Loucy (cell line): ENCODE measurements at regions not wholly inside any gene's neighbourhood (a gene's known extent, or its start where the extent isn't known, plus 50 kb on each side); places are given as distances from the start of the nearest gene placed in this dataset.

ENCODE experiments used
- H2AFZ ChIP-seq: fragments of 200-600 bp; sonication (generic); 2 replicates; pipeline ENCODE4 v1.6.0; 2016; ENCODE audit warnings: antibody characterized with exemption, mild to moderate bottlenecking, low read length, moderate library complexity
- H3F3A ChIP-seq: fragments of 200-600 bp; 2 replicates; pipeline ENCODE4 v1.6.0; 2016; ENCODE audit warnings: antibody characterized with exemption, low read depth, mild to moderate bottlenecking
- H3K27me3 ChIP-seq: fragments of 200-600 bp; sonication (generic); 2 replicates; pipeline ENCODE4 v1.6.1; 2014; ENCODE audit warnings: low read length, mild to moderate bottlenecking; ENCODE audit not compliant: insufficient read depth, poor library complexity, severe bottlenecking
- H3K36me3 ChIP-seq: fragments of 200-600 bp; sonication (generic); 2 replicates; pipeline ENCODE4 v1.6.1; 2016; ENCODE audit warnings: low read length; ENCODE audit not compliant: insufficient read depth
- H3K4me1 ChIP-seq: fragments of 200-600 bp; sonication (generic); 2 replicates; pipeline ENCODE4 v1.5.1; 2014; ENCODE audit warnings: low read length, mild to moderate bottlenecking; ENCODE audit not compliant: insufficient read depth, poor library complexity, severe bottlenecking
- H3K4me2 ChIP-seq: fragments of 200-600 bp; sonication (generic); 2 replicates; pipeline ENCODE4 v1.6.0; 2014; ENCODE audit warnings: antibody characterized with exemption, low read length, low read depth, mild to moderate bottlenecking; ENCODE audit not compliant: poor library complexity, severe bottlenecking
- H3K4me3 ChIP-seq: fragments of 200-600 bp; sonication (generic); 2 replicates; pipeline ENCODE4 v1.5.1; 2014; ENCODE audit warnings: low read length, mild to moderate bottlenecking, mixed read lengths; ENCODE audit not compliant: poor library complexity, severe bottlenecking
- H3K79me2 ChIP-seq: fragments of 200-600 bp; sonication (generic); 2 replicates; pipeline ENCODE4 v1.6.1; 2014; ENCODE audit warnings: low read length; ENCODE audit not compliant: insufficient read depth
- H3K9ac ChIP-seq: fragments of 200-600 bp; sonication (generic); 2 replicates; pipeline ENCODE4 v1.6.0; 2014; ENCODE audit warnings: mild to moderate bottlenecking, low read depth, low read length, moderate library complexity; ENCODE audit not compliant: poor library complexity, severe bottlenecking
- H3K9me2 ChIP-seq: fragments of 200-600 bp; sonication (generic); replicated peaks from 2 replicates; pipeline ENCODE4 v1.6.1; 2016; ENCODE audit warnings: low read depth, low read length, mixed read lengths
- H3K9me3 ChIP-seq: fragments of 200-600 bp; sonication (generic); 2 replicates; pipeline ENCODE4 v1.6.1; 2014; ENCODE audit warnings: mild to moderate bottlenecking, antibody characterized with exemption, low read length, low read depth; ENCODE audit not compliant: insufficient read depth
- H4K20me1 ChIP-seq: fragments of 200-600 bp; sonication (generic); 2 replicates; pipeline ENCODE4 v1.6.0; 2014; ENCODE audit warnings: antibody characterized with exemption, low read length, mild to moderate bottlenecking; ENCODE audit not compliant: insufficient read depth, poor library complexity, severe bottlenecking
- EZH2phosphoT487 ChIP-seq: fragments of 200-600 bp; IDR thresholded peaks from 2 replicates; pipeline ENCODE4 v1.6.1; 2018; ENCODE audit warnings: antibody characterized with exemption, mild to moderate bottlenecking, moderate library complexity, borderline replicate concordance
- TF ChIP-seq, protein P1 (sequence below): fragments of 200-600 bp; sonication (generic); conservative IDR thresholded peaks from 2 replicates; pipeline ENCODE4 v1.5.1; 2014; ENCODE audit warnings: mild to moderate bottlenecking, antibody characterized with exemption, low read length

DNA sequence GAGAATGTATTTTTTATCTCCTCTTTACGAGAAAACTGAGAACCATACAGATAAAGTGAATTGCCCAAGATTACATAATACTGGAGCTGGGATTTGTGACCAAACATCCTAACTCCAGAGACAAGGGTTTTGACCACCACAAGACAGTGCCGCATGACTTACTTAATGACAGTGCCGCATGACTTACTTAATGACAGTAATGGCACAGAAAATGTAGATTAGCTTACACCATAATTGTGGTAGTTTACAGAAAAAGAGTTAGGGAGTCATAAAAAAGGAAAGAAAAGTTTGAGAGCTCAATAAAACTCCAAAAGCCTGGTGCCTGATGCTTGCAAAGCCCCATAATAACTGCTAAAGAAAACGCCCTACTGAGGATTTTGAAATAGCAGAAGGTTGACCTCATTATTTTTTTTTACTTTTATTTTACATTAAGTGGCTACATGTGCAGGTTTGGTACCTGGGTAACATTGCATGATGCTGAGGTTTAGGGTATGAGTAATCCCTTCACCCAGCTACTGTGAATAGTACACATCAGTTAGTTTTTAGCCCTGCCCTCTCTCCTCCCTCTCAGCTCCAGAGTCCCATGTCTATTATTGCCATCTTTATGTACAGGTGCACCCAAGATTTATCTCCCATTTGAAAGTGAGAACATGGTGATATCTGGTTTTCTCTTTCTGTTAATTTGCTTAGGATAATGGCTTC is 310.0 kb upstream of the UBE2E3 start:
- Histone ChIP-seq H3K9me3 (no peaks in the 10 kb centered on the region), H3K9me2 (no peaks in the 10 kb centered on the region), H3K9ac (no peak overlapping the region), H2AFZ (no peak overlapping the region), H3K27me3 (no peaks in the 10 kb centered on the region), H3F3A (no peaks in the 10 kb centered on the region), H4K20me1 (no peaks in the 10 kb centered on the region), H3K4me3 (no peak overlapping the region), H3K4me2 (no peak overlapping the region), H3K4me1 (no peaks in the 10 kb centered on the region), H3K79me2 (no peaks in the 10 kb centered on the region), H3K36me3 (no peaks in the 10 kb centered on the region)
- no peak for TF ChIP-seq EZH2phosphoT487
- TF ChIP-seq, protein P1, sequence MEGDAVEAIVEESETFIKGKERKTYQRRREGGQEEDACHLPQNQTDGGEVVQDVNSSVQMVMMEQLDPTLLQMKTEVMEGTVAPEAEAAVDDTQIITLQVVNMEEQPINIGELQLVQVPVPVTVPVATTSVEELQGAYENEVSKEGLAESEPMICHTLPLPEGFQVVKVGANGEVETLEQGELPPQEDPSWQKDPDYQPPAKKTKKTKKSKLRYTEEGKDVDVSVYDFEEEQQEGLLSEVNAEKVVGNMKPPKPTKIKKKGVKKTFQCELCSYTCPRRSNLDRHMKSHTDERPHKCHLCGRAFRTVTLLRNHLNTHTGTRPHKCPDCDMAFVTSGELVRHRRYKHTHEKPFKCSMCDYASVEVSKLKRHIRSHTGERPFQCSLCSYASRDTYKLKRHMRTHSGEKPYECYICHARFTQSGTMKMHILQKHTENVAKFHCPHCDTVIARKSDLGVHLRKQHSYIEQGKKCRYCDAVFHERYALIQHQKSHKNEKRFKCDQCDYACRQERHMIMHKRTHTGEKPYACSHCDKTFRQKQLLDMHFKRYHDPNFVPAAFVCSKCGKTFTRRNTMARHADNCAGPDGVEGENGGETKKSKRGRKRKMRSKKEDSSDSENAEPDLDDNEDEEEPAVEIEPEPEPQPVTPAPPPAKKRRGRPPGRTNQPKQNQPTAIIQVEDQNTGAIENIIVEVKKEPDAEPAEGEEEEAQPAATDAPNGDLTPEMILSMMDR: no peak

DNA sequence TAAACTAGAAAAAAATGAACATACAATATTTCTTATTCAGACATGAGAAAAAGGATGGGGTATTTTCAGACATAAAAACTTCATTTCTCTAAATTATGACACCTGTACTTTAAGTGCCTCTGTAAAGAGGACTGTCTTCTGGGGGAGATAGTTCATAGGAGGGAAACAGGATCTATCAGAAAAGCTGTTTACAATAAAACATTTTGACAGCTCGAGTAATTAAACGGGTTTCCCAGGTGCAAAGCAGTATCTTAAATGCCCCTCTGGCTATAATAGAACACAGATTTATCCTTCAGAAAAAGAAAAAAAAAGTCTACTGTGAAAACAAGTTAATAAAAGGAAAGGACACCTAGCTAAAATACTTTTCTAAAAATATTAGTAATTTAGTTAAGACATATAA is 311.4 kb upstream of the UBE2E3 start:
- Histone ChIP-seq H3K9me3 (no peaks in the 10 kb centered on the region), H3K4me3 (no peak overlapping the region), H3K27me3 (no peaks in the 10 kb centered on the region), H3K9ac (no peak overlapping the region), H4K20me1 (no peaks in the 10 kb centered on the region), H3K4me1 (no peaks in the 10 kb centered on the region), H3K36me3 (no peaks in the 10 kb centered on the region), H2AFZ (no peak overlapping the region), H3K9me2 (no peaks in the 10 kb centered on the region), H3K4me2 (no peak overlapping the region), H3F3A (no peaks in the 10 kb centered on the region), H3K79me2 (no peaks in the 10 kb centered on the region)
- TF ChIP-seq, protein P1: no peak
- TF ChIP-seq EZH2phosphoT487: no peak

DNA sequence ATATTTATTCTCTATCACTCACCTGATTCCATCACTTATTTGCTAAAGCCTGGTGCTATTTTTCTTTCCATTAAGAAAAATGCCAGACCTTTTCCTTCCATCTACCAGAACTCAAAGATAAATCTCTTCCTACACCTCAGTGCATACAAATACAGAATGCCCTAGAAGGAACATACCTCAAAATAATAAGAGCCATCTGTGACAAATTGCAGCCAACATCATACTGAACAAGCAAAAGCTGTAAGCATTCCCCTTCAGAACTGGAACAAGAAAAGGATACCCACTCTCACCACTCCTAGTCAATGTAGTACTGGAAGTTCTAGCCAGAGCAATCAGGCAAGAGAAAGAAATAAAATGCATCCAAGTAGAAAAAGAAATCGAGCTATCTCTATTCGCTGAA is 315.9 kb upstream of the UBE2E3 start:
- Histone ChIP-seq H4K20me1 (no peaks in the 10 kb centered on the region), H3K27me3 (no peaks in the 10 kb centered on the region), H3K79me2 (no peaks in the 10 kb centered on the region), H2AFZ (no peak overlapping the region), H3K4me1 (peaks cover 6% of the 10 kb centered on the region), H3K36me3 (no peaks in the 10 kb centered on the region), H3F3A (no peaks in the 10 kb centered on the region), H3K4me2 (no peak overlapping the region), H3K9ac (no peak overlapping the region), H3K4me3 (no peak overlapping the region), H3K9me3 (no peaks in the 10 kb centered on the region), H3K9me2 (no peaks in the 10 kb centered on the region)
- TF ChIP-seq, protein P1: no peak
- no peak for TF ChIP-seq EZH2phosphoT487
